Endothelial cell of umbilical vein (primary cell): ENCODE measurements at regions not wholly inside any gene's neighbourhood (a gene's known extent, or its start where the extent isn't known, plus 50 kb on each side); places are given as distances from the start of the nearest gene placed in this dataset.

ENCODE experiments used
- BruUV-seq: library from RNA; stranded (reverse); fragments of 400-500 nt; replicated peaks from 2 replicates; lab custom pipeline; 2021; lab: Mats Ljungman, UMichigan
- CTCF ChIA-PET: fragments of 300-600, 350-600 bp; sonication (Branson Sonifier 250); formaldehyde crosslinking; loops from one replicate; lab custom pipeline; 2021; ENCODE audit warnings: antibody characterized with exemption, inconsistent platforms; lab: Charles Lee
- POLR2A ChIA-PET: fragments of 300-600, 350-600 bp; sonication (Branson Sonifier 250); formaldehyde crosslinking; loops from one replicate; lab custom pipeline; 2021; ENCODE audit warnings: antibody characterized with exemption, inconsistent platforms; lab: Charles Lee
- DNase-seq: peaks from one replicate; pipeline ENCODE4 v3.0.0-alpha.2; 2011; ENCODE audit warnings: low read depth, low spot score
- FAIRE-seq: peaks from 2 replicates; lab custom pipeline; 2011; peaks lifted over from hg19 to GRCh38; lab: Jason Lieb, UNC
- H2AFZ ChIP-seq: 2 replicates; pipeline ENCODE4 v1.6.0; 2012; ENCODE audit warnings: low read depth, low read length, control low read depth, inconsistent platforms
- H3K27ac ChIP-seq: 2 replicates; pipeline ENCODE4 v1.5.1; 2011; ENCODE audit warnings: low read depth, mild to moderate bottlenecking, control low read depth, low read length, moderate library complexity; ENCODE audit not compliant: insufficient read depth
- H3K27me3 ChIP-seq, 2 experiments: 2 replicates each; pipeline versions ENCODE4 v1.6.0 to v1.6.1; 2011; ENCODE audit warnings: low read length in 2 of 2, mixed read lengths in 1 of 2; ENCODE audit not compliant: control insufficient read depth in 2 of 2, insufficient read depth in 2 of 2
- H3K36me3 ChIP-seq, 2 experiments: 2 replicates in 1 of 2; 3 replicates in 1 of 2; pipeline ENCODE4 v1.5.1; 2011; ENCODE audit warnings: low read length in 2 of 2, mild to moderate bottlenecking in 1 of 2, moderate library complexity in 1 of 2; ENCODE audit not compliant: control insufficient read depth in 2 of 2, insufficient read depth in 2 of 2; ENCODE audit errors: extremely low read depth in 1 of 2
- H3K4me1 ChIP-seq: 3 replicates; pipeline ENCODE4 v1.5.1; 2011; ENCODE audit warnings: mild to moderate bottlenecking, low read length; ENCODE audit not compliant: control insufficient read depth, insufficient read depth; ENCODE audit errors: extremely low read depth
- H3K4me2 ChIP-seq: 2 replicates; pipeline ENCODE4 v1.6.1; 2011; ENCODE audit warnings: low read length, control low read depth, mixed read lengths; ENCODE audit not compliant: insufficient read depth
- H3K4me3 ChIP-seq, 3 experiments: fragments of 200-600 bp in 1 of 3; sonication (generic), shearing (Covaris generic) in 1 of 3; replicated peaks in 1 of 3; 2 replicates each; pipeline ENCODE4 v1.5.1; 2011 to 2016; ENCODE audit warnings: control low read depth in 3 of 3, low read length in 3 of 3, mild to moderate bottlenecking in 2 of 3, inconsistent platforms in 1 of 3, low read depth in 1 of 3, moderate library complexity in 1 of 3; ENCODE audit not compliant: insufficient read depth in 1 of 3
- H3K79me2 ChIP-seq: 2 replicates; pipeline ENCODE4 v1.6.0; 2012; ENCODE audit warnings: low read length, inconsistent platforms; ENCODE audit not compliant: control insufficient read depth, insufficient read depth
- H3K9ac ChIP-seq: replicated peaks from 2 replicates; pipeline ENCODE3; 2011; ENCODE audit warnings: low read length, control low read depth; ENCODE audit not compliant: insufficient read depth; ENCODE audit errors: extremely low read depth
- H3K9me1 ChIP-seq: replicated peaks from 3 replicates; pipeline ENCODE4 v1.6.0; 2011; ENCODE audit warnings: mild to moderate bottlenecking, low read length; ENCODE audit not compliant: control insufficient read depth, insufficient read depth; ENCODE audit errors: extremely low read depth
- H3K9me3 ChIP-seq: replicated peaks from 2 replicates; pipeline ENCODE4 v1.5.1; 2012; ENCODE audit warnings: low read length, inconsistent platforms; ENCODE audit not compliant: control insufficient read depth, insufficient read depth
- H4K20me1 ChIP-seq: replicated peaks from 2 replicates; pipeline ENCODE3; 2011; ENCODE audit warnings: mild to moderate bottlenecking, low read length; ENCODE audit not compliant: control insufficient read depth, insufficient read depth; ENCODE audit errors: extremely low read depth
- CTCF ChIP-seq, 2 donors: IDR thresholded peaks; 1 replicate in 1 of 2; 2 replicates in 1 of 2; pipeline ENCODE4 v1.5.1; 2011; ENCODE audit warnings: low read length in 2 of 2, mild to moderate bottlenecking in 2 of 2, moderate library complexity in 2 of 2, control low read depth in 1 of 2, inconsistent platforms in 1 of 2, low read depth in 1 of 2; ENCODE audit not compliant: insufficient read depth in 1 of 2; ENCODE audit errors: extremely low read depth in 1 of 2
- EZH2 ChIP-seq: IDR thresholded peaks from 2 replicates; pipeline ENCODE4 v1.6.1; 2012; ENCODE audit warnings: borderline replicate concordance, low read depth, mild to moderate bottlenecking, moderate library complexity, low read length, inconsistent platforms; ENCODE audit not compliant: severe bottlenecking
- FOS ChIP-seq: IDR thresholded peaks from 2 replicates; pipeline ENCODE4 v1.6.1; 2011; ENCODE audit warnings: mild to moderate bottlenecking, low read length, moderate library complexity, borderline replicate concordance; ENCODE audit not compliant: insufficient read depth
- GATA2 ChIP-seq: IDR thresholded peaks from 2 replicates; pipeline ENCODE4 v1.7.0; 2011; ENCODE audit warnings: low read depth, mild to moderate bottlenecking, moderate library complexity, mixed read lengths, low read length; ENCODE audit not compliant: insufficient read length, insufficient read depth
- JUN ChIP-seq: IDR thresholded peaks from 2 replicates; pipeline ENCODE4 v1.6.1; 2011; ENCODE audit warnings: borderline replicate concordance, low read depth; ENCODE audit not compliant: insufficient read length, insufficient read depth
- MAX ChIP-seq: IDR thresholded peaks from 2 replicates; pipeline ENCODE4 v1.6.1; 2011; ENCODE audit not compliant: insufficient read depth, insufficient read length
- MYC ChIP-seq: IDR thresholded peaks from one replicate; pipeline ENCODE4 v1.6.1; 2011; ENCODE audit warnings: mild to moderate bottlenecking, low read depth, low read length
- POLR2A ChIP-seq: IDR thresholded peaks from 2 replicates; pipeline ENCODE4 v1.6.1; 2012; ENCODE audit warnings: low read depth, mild to moderate bottlenecking, control low read depth, low read length
- POLR2AphosphoS5 ChIP-seq: IDR thresholded peaks from 2 replicates; pipeline ENCODE4 v1.6.1; 2012; ENCODE audit warnings: low read depth, mild to moderate bottlenecking, control low read depth, low read length, moderate library complexity; ENCODE audit not compliant: insufficient read depth
- dilution Hi-C: fragments of 300-500 bp; cut with MboI; formaldehyde crosslinking; loops from one replicate; pipeline ENCODE4 v1.15.0; 2019; ENCODE audit warnings: low sequenced_read_pairs; ENCODE audit not compliant: extremely low pct_ligation_motif_present
- intact Hi-C: fragments of 100-400 bp; cut with micrococcal nuclease; formaldehyde crosslinking; loops from one replicate; pipeline ENCODE4 v1.10.0; 2022

GRCh38 chr2:226040344-226040900, 640.9 kb downstream of the NYAP2 start:
- ChIA-PET CTCF (no interaction called here), POLR2A (no interaction called here)
- dilution Hi-C loops: no loop called here
- Histone ChIP-seq H3K27me3 (no peaks in the 10 kb centered on the region), H3K9me1 (no peaks in the 10 kb centered on the region), H3K9me3 (no peaks in the 10 kb centered on the region), H3K4me2 (no peak overlapping the region), H4K20me1 (no peaks in the 10 kb centered on the region), H3K4me3 (no peak overlapping the region), H3K27ac (no peak overlapping the region), H3K79me2 (no peaks in the 10 kb centered on the region), H2AFZ (no peak overlapping the region), H3K4me1 (no peaks in the 10 kb centered on the region), H3K36me3 (no peaks in the 10 kb centered on the region), H3K9ac (no peak overlapping the region)
- no TSS peak for BruUV-seq
- TF ChIP-seq MYC (no peak), MAX (no peak), POLR2AphosphoS5 (no peak), CTCF (IDR thresholded peaks at IDR 0.05; ENCODE audit: extremely low read depth in 1 of 2, insufficient read depth in 1 of 2, low read depth in 1 of 2, low read length in 2 of 2) (no peak), EZH2 (no peak), GATA2 (no peak), JUN (no peak), POLR2A (no peak), FOS (no peak)
- no peak for DNase-seq
- intact Hi-C loops: no loop called here
- FAIRE-seq: no peak
